ENCODE measurements at regions not wholly inside any gene's neighbourhood (a gene's known extent, or its start where the extent isn't known, plus 50 kb on each side); places are given as distances from the start of the nearest gene placed in this dataset.
"Not testable (repeated sequence)": the region's sequence is repeated elsewhere in the genome, so short reads cannot be mapped to it uniquely, and the experiment has no call there.

- DNase-seq: no peak
Measured at GRCh38 chr10:6868036-6868725, 288.1 kb upstream of the PRKCQ start.

- DNase-seq: no peak
Measured at GRCh38 chr10:6866757-6867156, 286.7 kb upstream of the PRKCQ start.

- no peak for DNase-seq
Measured at GRCh38 chr10:6864142-6864541, 284.1 kb upstream of the PRKCQ start.

- DNase-seq: no peak
Measured at GRCh38 chr10:6863381-6863780, 283.3 kb upstream of the PRKCQ start.

- no peak for DNase-seq
Measured at GRCh38 chr10:6850452-6850851, 270.4 kb upstream of the PRKCQ start.

- no peak for DNase-seq
Measured at GRCh38 chr10:6847561-6847960, 267.5 kb upstream of the PRKCQ start.

GRCh38 chr10:6843894-6844650 lies 264.0 kb upstream of the PRKCQ start:
- no peak for DNase-seq

GRCh38 chr10:6843481-6843881 lies 263.4 kb upstream of the PRKCQ start:
- peak in 1 of 2 donors; percentile 8 for DNase-seq

- no peak for DNase-seq
Measured at GRCh38 chr10:6842722-6843121, 262.6 kb upstream of the PRKCQ start.

GRCh38 chr10:6841761-6842160 lies 261.7 kb upstream of the PRKCQ start:
- no peak for DNase-seq

- no peak for DNase-seq
Measured at GRCh38 chr10:6840766-6841165, 260.7 kb upstream of the PRKCQ start.

- no peak for DNase-seq
Measured at GRCh38 chr10:6840201-6840691, 260.2 kb upstream of the PRKCQ start.

- peak in 1 of 2 donors; percentile 4 for DNase-seq
Measured at GRCh38 chr10:6838118-6838517, 258.0 kb upstream of the PRKCQ start.

GRCh38 chr10:6833458-6834011 lies 253.5 kb upstream of the PRKCQ start:
- DNase-seq: no peak

- DNase-seq: not testable (repeated sequence)
Measured at GRCh38 chr10:6830981-6831380, 250.9 kb upstream of the PRKCQ start.

GRCh38 chr10:6824793-6825192 lies 244.7 kb upstream of the PRKCQ start:
- DNase-seq: not testable (repeated sequence)

GRCh38 chr10:6823770-6824169 lies 243.7 kb upstream of the PRKCQ start:
- no peak for DNase-seq

GRCh38 chr10:6819301-6819700 lies 239.2 kb upstream of the PRKCQ start:
- DNase-seq: no peak

- DNase-seq: no peak
Measured at GRCh38 chr10:6817770-6818169, 237.7 kb upstream of the PRKCQ start.

GRCh38 chr10:6815346-6815745 lies 235.3 kb upstream of the PRKCQ start:
- DNase-seq: no peak

GRCh38 chr10:6813856-6814255 lies 233.8 kb upstream of the PRKCQ start:
- DNase-seq: no peak

GRCh38 chr10:6813306-6813705 lies 233.2 kb upstream of the PRKCQ start:
- DNase-seq: no peak

- no peak for DNase-seq
Measured at GRCh38 chr10:6811153-6811552, 231.1 kb upstream of the PRKCQ start.

GRCh38 chr10:6803427-6803783 lies 223.3 kb upstream of the PRKCQ start:
- DNase-seq: no peak
